IMR-90 (cell line): ENCODE measurements at regions not wholly inside any gene's neighbourhood (a gene's known extent, or its start where the extent isn't known, plus 50 kb on each side); places are given as distances from the start of the nearest gene placed in this dataset.

Experiments used
- ATAC-seq: fragments of 200-7000 bp; cut with Tn5 transposase; 2 replicates; pipeline ENCODE4 v1.9.1; 2020; ENCODE audit warnings: low read depth, mild to moderate bottlenecking, moderate library complexity
- BruUV-seq: library from RNA; stranded (reverse); fragments of 400-500 nt; replicated peaks from 2 replicates; lab custom pipeline; 2021; lab: Mats Ljungman, UMichigan
- CTCF ChIA-PET: fragments of 300-600 bp; formaldehyde crosslinking; extraction: SDS; loops from one replicate; lab custom pipeline; 2021; ENCODE audit warnings: antibody characterized with exemption; lab: Yijun Ruan, JAX
- POLR2A ChIA-PET: fragments of 300-600 bp; sonication (Branson Sonifier 250); formaldehyde crosslinking; loops from one replicate; lab custom pipeline; 2022; ENCODE audit warnings: antibody characterized with exemption; ENCODE audit not compliant: unreplicated experiment; lab: Charles Lee
- DNase-seq: peaks from one replicate; pipeline ENCODE4 v3.0.0; 2013
- H2AFZ ChIP-seq: replicated peaks from 2 replicates; pipeline ENCODE3; 2013; ENCODE audit warnings: low read length, mild to moderate bottlenecking; ENCODE audit not compliant: poor library complexity
- H2AK5ac ChIP-seq: 2 replicates; pipeline ENCODE4 v1.6.1; 2013; ENCODE audit warnings: low read depth, low read length, inconsistent platforms
- H2AK9ac ChIP-seq: replicated peaks from 2 replicates; pipeline ENCODE3; 2013; ENCODE audit warnings: mild to moderate bottlenecking, low read depth, low read length, moderate library complexity; ENCODE audit not compliant: poor library complexity
- H2BK120ac ChIP-seq: 2 replicates; pipeline ENCODE4 v1.6.1; 2013; ENCODE audit warnings: low read depth, low read length, inconsistent platforms
- H2BK15ac ChIP-seq: 3 replicates; pipeline ENCODE4 v1.6.1; 2013; ENCODE audit warnings: low read depth, low read length, inconsistent platforms
- H2BK20ac ChIP-seq: 2 replicates; pipeline ENCODE4 v1.6.1; 2013; ENCODE audit warnings: low read depth, mild to moderate bottlenecking, inconsistent platforms, low read length, moderate library complexity
- H2BK5ac ChIP-seq: 2 replicates; pipeline ENCODE4 v1.6.1; 2013; ENCODE audit warnings: mild to moderate bottlenecking, low read depth, low read length, inconsistent platforms; ENCODE audit not compliant: poor library complexity, severe bottlenecking
- H3K14ac ChIP-seq: replicated peaks from 2 replicates; pipeline ENCODE4 v1.6.1; 2013; ENCODE audit warnings: low read depth, low read length, inconsistent platforms
- H3K18ac ChIP-seq: 2 replicates; pipeline ENCODE4 v1.6.1; 2013; ENCODE audit warnings: low read depth, low read length, control low read depth
- H3K23ac ChIP-seq: 2 replicates; pipeline ENCODE4 v1.6.1; 2013; ENCODE audit warnings: low read depth, low read length, inconsistent platforms
- H3K27ac ChIP-seq: 2 replicates; pipeline ENCODE4 v1.5.1; 2013; ENCODE audit warnings: mild to moderate bottlenecking, control low read depth, low read length; ENCODE audit not compliant: insufficient read depth
- H3K27me3 ChIP-seq: 2 replicates; pipeline ENCODE4 v1.6.1; 2013; ENCODE audit warnings: low read length; ENCODE audit not compliant: control insufficient read depth, insufficient read depth
- H3K36me3 ChIP-seq: 2 replicates; pipeline ENCODE4 v1.6.1; 2013; ENCODE audit warnings: low read length, mixed read lengths; ENCODE audit not compliant: control insufficient read depth, insufficient read depth
- H3K4ac ChIP-seq: 2 replicates; pipeline ENCODE4 v1.6.1; 2013; ENCODE audit warnings: low read depth, low read length, inconsistent platforms
- H3K4me1 ChIP-seq: 2 replicates; pipeline ENCODE4 v1.6.1; 2013; ENCODE audit warnings: low read length, mixed read lengths; ENCODE audit not compliant: control insufficient read depth, insufficient read depth
- H3K4me2 ChIP-seq: 2 replicates; pipeline ENCODE4 v1.6.1; 2013; ENCODE audit warnings: low read depth, mild to moderate bottlenecking, control low read depth, low read length, moderate library complexity
- H3K4me3 ChIP-seq: 2 replicates; pipeline ENCODE4 v1.5.1; 2013; ENCODE audit warnings: low read depth, mild to moderate bottlenecking, control low read depth, low read length, moderate library complexity; ENCODE audit not compliant: insufficient read depth
- H3K56ac ChIP-seq: 2 replicates; pipeline ENCODE4 v1.6.1; 2013; ENCODE audit warnings: low read length, inconsistent platforms; ENCODE audit not compliant: insufficient read depth; ENCODE audit errors: extremely low read depth
- H3K79me1 ChIP-seq, 2 experiments: 2 replicates each; pipeline ENCODE4 v1.6.1; 2013; ENCODE audit warnings: low read length in 2 of 2, inconsistent platforms in 1 of 2, low read depth in 1 of 2
- H3K9ac ChIP-seq: 2 replicates; pipeline ENCODE4 v1.6.1; 2013; ENCODE audit warnings: low read depth, low read length, control low read depth
- H3K9me1 ChIP-seq: 2 replicates; pipeline ENCODE4 v1.6.1; 2013; ENCODE audit warnings: low read length, inconsistent platforms; ENCODE audit not compliant: insufficient read depth
- H3K9me3 ChIP-seq: 2 replicates; pipeline ENCODE4 v1.6.1; 2013; ENCODE audit warnings: low read length; ENCODE audit not compliant: control insufficient read depth, insufficient read depth
- H4K20me1 ChIP-seq: 2 replicates; pipeline ENCODE4 v1.6.1; 2013; ENCODE audit warnings: low read length, inconsistent platforms; ENCODE audit not compliant: insufficient read depth
- H4K5ac ChIP-seq: 2 replicates; pipeline ENCODE4 v1.6.1; 2013; ENCODE audit warnings: mild to moderate bottlenecking, low read depth, low read length, control low read depth
- H4K8ac ChIP-seq, 2 experiments: 2 replicates each; pipeline ENCODE4 v1.6.1; 2013; ENCODE audit warnings: low read depth in 2 of 2, low read length in 2 of 2, control low read depth in 1 of 2, inconsistent platforms in 1 of 2
- H4K91ac ChIP-seq: 2 replicates; pipeline ENCODE4 v1.6.1; 2013; ENCODE audit warnings: low read depth, low read length, inconsistent platforms; ENCODE audit not compliant: insufficient read depth
- BHLHE40 ChIP-seq: fragments of 150-350 bp; IDR thresholded peaks from 2 replicates; pipeline ENCODE4 v1.6.1; 2016; ENCODE audit warnings: mild to moderate bottlenecking, low read depth, low read length
- CEBPB ChIP-seq: IDR thresholded peaks from 2 replicates; pipeline ENCODE4 v1.6.1; 2012; ENCODE audit warnings: low read depth, low read length, improper control_type of control experiment
- CHD1 ChIP-seq: IDR thresholded peaks from 2 replicates; pipeline ENCODE4 v1.6.1; 2012; ENCODE audit warnings: low read depth, low read length, improper control_type of control experiment
- ELK1 ChIP-seq: fragments of 150-350 bp; IDR thresholded peaks from 2 replicates; pipeline ENCODE4 v1.6.1; 2016; ENCODE audit warnings: low read depth, mild to moderate bottlenecking, low read length, moderate library complexity, borderline replicate concordance
- FOS ChIP-seq: fragments of 150-350 bp; IDR thresholded peaks from 2 replicates; pipeline ENCODE4 v1.6.1; 2016; ENCODE audit warnings: low read depth, low read length
- MAZ ChIP-seq: IDR thresholded peaks from 2 replicates; pipeline ENCODE4 v1.6.1; 2012; ENCODE audit warnings: low read depth, mild to moderate bottlenecking, low read length, improper control_type of control experiment, moderate library complexity, borderline replicate concordance
- MXI1 ChIP-seq: IDR thresholded peaks from 2 replicates; pipeline ENCODE4 v1.6.1; 2012; ENCODE audit warnings: low read depth, mild to moderate bottlenecking, low read length, moderate library complexity, borderline replicate concordance
- NFE2L2 ChIP-seq: fragments of 150-350 bp; IDR thresholded peaks from 2 replicates; pipeline ENCODE4 v1.6.1; 2016; ENCODE audit warnings: low read depth, mild to moderate bottlenecking, low read length
- RAD21 ChIP-seq: IDR thresholded peaks from 2 replicates; pipeline ENCODE4 v1.6.1; 2012; ENCODE audit warnings: low read length, improper control_type of control experiment
- RCOR1 ChIP-seq: IDR thresholded peaks from 2 replicates; pipeline ENCODE4 v1.6.1; 2012; ENCODE audit warnings: mild to moderate bottlenecking, low read length, improper control_type of control experiment; ENCODE audit not compliant: insufficient replicate concordance
- RFX5 ChIP-seq: IDR thresholded peaks from 2 replicates; pipeline ENCODE4 v1.8.0; 2012; ENCODE audit warnings: low read depth, mild to moderate bottlenecking, low read length, moderate library complexity
- SMC3 ChIP-seq: fragments of 150-350 bp; IDR thresholded peaks from 2 replicates; pipeline ENCODE4 v1.6.1; 2016; ENCODE audit warnings: low read depth, mild to moderate bottlenecking, antibody characterized with exemption, low read length, moderate library complexity
- WGBS, 2 experiments: methylation state at CpG; one replicate each; pipeline versions ENCODE4 v1.1.5 to v1.1.7; 2013; ENCODE audit warnings: missing lambda C conversion rate in 2 of 2; ENCODE audit not compliant: insufficient read length in 1 of 2; ENCODE audit errors: extremely low coverage in 2 of 2; 5-methylcytosine and 5-hydroxymethylcytosine counted together
- dilution Hi-C: fragments of 300-500 bp; cut with HindIII; formaldehyde crosslinking; loops from one replicate; pipeline ENCODE4 v1.14.3; 2018; ENCODE audit warnings: low sequenced_read_pairs; ENCODE audit not compliant: unreplicated experiment
- in situ Hi-C: fragments of 300-500 bp; cut with MboI; formaldehyde crosslinking; loops from 3 replicates; pipeline ENCODE4 v1.14.3; 2019; ENCODE audit warnings: low sequenced_read_pairs, inconsistent platforms, mixed read lengths
- intact Hi-C: fragments of 100-400 bp; cut with micrococcal nuclease; formaldehyde crosslinking; loops from 2 replicates; pipeline ENCODE4 v1.10.0; 2022
- TF ChIP-seq, protein P1 (sequence below): fragments of 150-350 bp; IDR thresholded peaks from 2 replicates; pipeline ENCODE4 v1.6.1; 2017; ENCODE audit warnings: mild to moderate bottlenecking, antibody characterized with exemption, low read length, low read depth

- Histone ChIP-seq H3K79me1 (no peaks in the 10 kb centered on the region), H2AK9ac (no peak overlapping the region), H2BK5ac (no peak overlapping the region), H3K27ac (no peak overlapping the region), H3K4ac (no peak overlapping the region), H3K4me3 (no peak overlapping the region), H3K36me3 (no peaks in the 10 kb centered on the region), H2BK120ac (no peak overlapping the region), H4K91ac (no peak overlapping the region), H3K23ac (no peak overlapping the region), H4K8ac (no peak overlapping the region), H3K14ac (no peak overlapping the region), H3K4me1 (peaks cover 2% of the 10 kb centered on the region; the same call in 1 of the 2 replicates), H2BK20ac (no peak overlapping the region), H3K56ac (no peak overlapping the region), H4K20me1 (no peaks in the 10 kb centered on the region), H2BK15ac (no peak overlapping the region), H2AFZ (no peak overlapping the region), H3K9me1 (no peaks in the 10 kb centered on the region), H3K9ac (no peak overlapping the region), H3K18ac (no peak overlapping the region), H3K4me2 (no peak overlapping the region), H3K27me3 (no peaks in the 10 kb centered on the region), H3K9me3 (no peaks in the 10 kb centered on the region), H4K5ac (no peak overlapping the region), H2AK5ac (no peak overlapping the region)
- in situ Hi-C loops = no loop called here
- CTCF ChIA-PET = interaction anchor here (0.6 to 1.2 kb wide), 2 partner anchors 34 to 189 kb away, joined by 3 read pairs; no protein-coding TSS in a partner anchor
- BruUV-seq = no TSS peak
- POLR2A ChIA-PET = no interaction called here
- no peak for DNase-seq
- WGBS, 2 experiments = 93% methylated on average over 2 of the region's 4 CpGs; no CpG with 5 or more reads in 1 of the 2 experiments
- ATAC-seq = no peak; the same call in 1 of the 2 replicates
- TF ChIP-seq RCOR1 (no peak), CEBPB (no peak), BHLHE40 (no peak), RAD21 (no peak), ELK1 (no peak), FOS (no peak), RFX5 (no peak), MXI1 (no peak), SMC3 (no peak), CHD1 (no peak), NFE2L2 (no peak), MAZ (no peak)
- TF ChIP-seq, protein P1, sequence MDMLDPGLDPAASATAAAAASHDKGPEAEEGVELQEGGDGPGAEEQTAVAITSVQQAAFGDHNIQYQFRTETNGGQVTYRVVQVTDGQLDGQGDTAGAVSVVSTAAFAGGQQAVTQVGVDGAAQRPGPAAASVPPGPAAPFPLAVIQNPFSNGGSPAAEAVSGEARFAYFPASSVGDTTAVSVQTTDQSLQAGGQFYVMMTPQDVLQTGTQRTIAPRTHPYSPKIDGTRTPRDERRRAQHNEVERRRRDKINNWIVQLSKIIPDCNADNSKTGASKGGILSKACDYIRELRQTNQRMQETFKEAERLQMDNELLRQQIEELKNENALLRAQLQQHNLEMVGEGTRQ = no peak
- dilution Hi-C loops = no loop called here
- intact Hi-C loops = no loop called here
Measured at GRCh38 chr14:53341324-53341723, 188.2 kb upstream of the DDHD1 start.
